MM.1S (cell line): ENCODE measurements at regions not wholly inside any gene's neighbourhood (a gene's known extent, or its start where the extent isn't known, plus 50 kb on each side); places are given as distances from the start of the nearest gene placed in this dataset.

Source experiments
- EZH2 ChIP-seq: fragments of 300-600 bp; sonication (generic); optimal IDR thresholded peaks from 2 replicates; pipeline ENCODE3; 2017; ENCODE audit warnings: low read depth, mild to moderate bottlenecking, antibody characterized with exemption, low read length, mixed read lengths
- EZH2phosphoT487 ChIP-seq: fragments of 300-600 bp; sonication (generic); IDR thresholded peaks from 2 replicates; pipeline ENCODE4 v1.6.1; 2018; ENCODE audit warnings: antibody characterized with exemption, low read length
- TF ChIP-seq, protein P1 (sequence below): fragments of 300-600 bp; sonication (generic); IDR thresholded peaks from 2 replicates; pipeline ENCODE4 v1.5.1; 2016; ENCODE audit warnings: antibody characterized with exemption, low read length, mixed read lengths

DNA sequence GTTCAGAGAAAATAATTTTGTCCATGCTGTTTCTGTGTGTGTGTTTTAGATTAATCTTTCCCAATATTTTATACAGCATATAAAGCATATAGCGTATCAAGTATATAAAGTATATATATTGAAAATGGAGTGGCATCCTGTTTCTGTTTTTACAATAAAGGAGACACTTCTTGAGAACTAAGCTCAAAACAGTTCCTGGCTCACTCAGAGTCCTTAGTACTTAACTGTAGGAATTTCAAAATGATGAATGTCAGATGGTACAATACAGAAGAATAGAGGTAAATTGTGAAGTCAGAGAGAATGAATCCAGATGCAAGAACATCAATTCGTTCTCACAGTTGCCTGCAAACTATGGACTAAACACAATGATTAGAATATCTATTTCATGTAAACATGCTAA is 68.7 kb upstream of the TAS2R1 start:
- TF ChIP-seq EZH2phosphoT487: no peak
- TF ChIP-seq, protein P1, sequence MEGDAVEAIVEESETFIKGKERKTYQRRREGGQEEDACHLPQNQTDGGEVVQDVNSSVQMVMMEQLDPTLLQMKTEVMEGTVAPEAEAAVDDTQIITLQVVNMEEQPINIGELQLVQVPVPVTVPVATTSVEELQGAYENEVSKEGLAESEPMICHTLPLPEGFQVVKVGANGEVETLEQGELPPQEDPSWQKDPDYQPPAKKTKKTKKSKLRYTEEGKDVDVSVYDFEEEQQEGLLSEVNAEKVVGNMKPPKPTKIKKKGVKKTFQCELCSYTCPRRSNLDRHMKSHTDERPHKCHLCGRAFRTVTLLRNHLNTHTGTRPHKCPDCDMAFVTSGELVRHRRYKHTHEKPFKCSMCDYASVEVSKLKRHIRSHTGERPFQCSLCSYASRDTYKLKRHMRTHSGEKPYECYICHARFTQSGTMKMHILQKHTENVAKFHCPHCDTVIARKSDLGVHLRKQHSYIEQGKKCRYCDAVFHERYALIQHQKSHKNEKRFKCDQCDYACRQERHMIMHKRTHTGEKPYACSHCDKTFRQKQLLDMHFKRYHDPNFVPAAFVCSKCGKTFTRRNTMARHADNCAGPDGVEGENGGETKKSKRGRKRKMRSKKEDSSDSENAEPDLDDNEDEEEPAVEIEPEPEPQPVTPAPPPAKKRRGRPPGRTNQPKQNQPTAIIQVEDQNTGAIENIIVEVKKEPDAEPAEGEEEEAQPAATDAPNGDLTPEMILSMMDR: no peak
- TF ChIP-seq EZH2: no peak
